ENCODE measurements at regions not wholly inside any gene's neighbourhood (a gene's known extent, or its start where the extent isn't known, plus 50 kb on each side); places are given as distances from the start of the nearest gene placed in this dataset.

- DNase-seq (ENCODE audit: low read depth), result peak; percentile 0
- H3K4me3 ChIP-seq (ENCODE audit: low read depth, low read length), result no peak overlapping the region
- no peak for TF ChIP-seq CTCF (conservative IDR thresholded peaks at IDR 0.05; ENCODE audit: low read depth, low read length)
Observed at GRCh38 chr2:199100326-199101110, 357.2 kb downstream of the SATB2 start.

DNA sequence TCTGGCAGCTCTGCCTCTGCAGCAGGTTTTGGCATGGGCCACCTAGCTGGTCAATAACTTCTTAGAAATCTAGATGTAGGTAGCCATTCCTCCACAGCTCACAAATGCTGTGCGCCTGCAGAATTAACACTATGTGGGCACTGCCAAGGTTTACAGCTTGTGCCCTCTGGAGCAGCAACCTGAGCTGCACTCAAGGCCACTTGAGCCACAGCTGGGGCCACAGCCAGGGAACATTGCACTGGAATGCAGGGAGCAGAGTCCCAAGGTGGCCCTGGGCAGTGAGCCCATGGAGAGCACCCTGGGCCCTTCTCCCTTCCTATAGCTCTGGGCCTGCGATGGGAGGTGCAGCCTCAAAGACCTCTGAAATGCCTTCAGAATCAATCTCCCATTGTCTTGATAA, 365.3 kb downstream of the SATB2 start:
- no peak for TF ChIP-seq CTCF (conservative IDR thresholded peaks at IDR 0.05; ENCODE audit: low read depth, low read length)
- DNase-seq (ENCODE audit: low read depth), result no peak
- no peak overlapping the region for H3K4me3 ChIP-seq (ENCODE audit: low read depth, low read length)

- no peak for DNase-seq (ENCODE audit: low read depth)
- no peak for TF ChIP-seq CTCF (conservative IDR thresholded peaks at IDR 0.05; ENCODE audit: low read depth, low read length)
Observed at GRCh38 chr2:199085261-199085660, 372.5 kb downstream of the SATB2 start.

GRCh38 chr2:199070322-199070949, 387.3 kb downstream of the SATB2 start:
- no peak overlapping the region for H3K4me3 ChIP-seq (ENCODE audit: low read depth, low read length)
- DNase-seq (ENCODE audit: low read depth), result no peak
- TF ChIP-seq CTCF (conservative IDR thresholded peaks at IDR 0.05; ENCODE audit: low read depth, low read length), result no peak

More at GRCh38 chr2:199085261-199085660, 372.5 kb downstream of the SATB2 start:
- no peak overlapping the region for H3K4me3 ChIP-seq (ENCODE audit: low read depth, low read length)

- TF ChIP-seq CTCF (conservative IDR thresholded peaks at IDR 0.05; ENCODE audit: low read depth, low read length), result no peak
- H3K4me3 ChIP-seq (ENCODE audit: low read depth, low read length), result no peak overlapping the region
- no peak for DNase-seq (ENCODE audit: low read depth)
Observed at GRCh38 chr2:199064201-199064600, 393.5 kb downstream of the SATB2 start.

- no peak for TF ChIP-seq CTCF (conservative IDR thresholded peaks at IDR 0.05; ENCODE audit: low read depth, low read length)
- no peak overlapping the region for H3K4me3 ChIP-seq (ENCODE audit: low read depth, low read length)
- no peak for DNase-seq (ENCODE audit: low read depth)
Observed at GRCh38 chr2:199057936-199058335, 399.8 kb downstream of the SATB2 start.

- TF ChIP-seq CTCF (conservative IDR thresholded peaks at IDR 0.05; ENCODE audit: low read depth, low read length), result no peak
Observed at GRCh38 chr2:199055336-199055735, 402.4 kb downstream of the SATB2 start.

More at GRCh38 chr2:199055336-199055735, 402.4 kb downstream of the SATB2 start:
- no peak overlapping the region for H3K4me3 ChIP-seq (ENCODE audit: low read depth, low read length)
- no peak for DNase-seq (ENCODE audit: low read depth)

Data from choroid plexus epithelial cell (primary cell).